SK-N-MC (cell line): ENCODE measurements at regions not wholly inside any gene's neighbourhood (a gene's known extent, or its start where the extent isn't known, plus 50 kb on each side); places are given as distances from the start of the nearest gene placed in this dataset.

Experiments
- EZH2 ChIP-seq: fragments of 200-600 bp; sonication (generic); IDR thresholded peaks from one replicate; pipeline ENCODE4 v1.6.1; 2017; ENCODE audit warnings: antibody characterized with exemption
- POLR2AphosphoS5 ChIP-seq: IDR thresholded peaks from 2 replicates; pipeline ENCODE4 v1.6.1; 2012; ENCODE audit warnings: mild to moderate bottlenecking, low read depth, low read length, borderline replicate concordance

- no peak for TF ChIP-seq EZH2
- TF ChIP-seq POLR2AphosphoS5: no peak
Observed at GRCh38 chr12:91703491-91704283, 442.0 kb downstream of the BTG1 start.
